Activated B cell treated with CpG ODN at 0.5 μM for 24 hours (primary cell): ENCODE measurements at regions not wholly inside any gene's neighbourhood (a gene's known extent, or its start where the extent isn't known, plus 50 kb on each side); places are given as distances from the start of the nearest gene placed in this dataset.

Experiments used
- ATAC-seq: fragments of 200-7000 bp; cut with Tn5 transposase; one replicate; pipeline ENCODE4 v1.10.0; 2021; ENCODE audit warnings: low read depth, mild to moderate bottlenecking, moderate library complexity
- CTCF ChIA-PET: fragments of 350-600 bp; sonication (Branson Sonifier 250); formaldehyde crosslinking; loops from one replicate; lab custom pipeline; 2021; ENCODE audit warnings: antibody characterized with exemption; lab: Charles Lee
- POLR2A ChIA-PET: fragments of 350-600 bp; sonication (Branson Sonifier 250); formaldehyde crosslinking; loops from one replicate; lab custom pipeline; 2021; ENCODE audit warnings: antibody characterized with exemption; lab: Charles Lee
- DNase-seq: peaks from one replicate; pipeline ENCODE4 v3.0.0; 2022
- H3K27ac Mint-ChIP-seq: one replicate; pipeline ENCODE4 v1.8.0; 2020; ENCODE audit warnings: mixed read lengths
- H3K27me3 Mint-ChIP-seq: one replicate; pipeline ENCODE4 v1.8.0; 2021; ENCODE audit warnings: mixed read lengths
- H3K36me3 Mint-ChIP-seq: one replicate; pipeline ENCODE4 v1.8.0; 2021; ENCODE audit warnings: low read depth, mixed read lengths
- H3K4me1 Mint-ChIP-seq: one replicate; pipeline ENCODE4 v1.8.0; 2021; ENCODE audit warnings: mixed read lengths
- H3K4me3 Mint-ChIP-seq: one replicate; pipeline ENCODE4 v1.8.0; 2020; ENCODE audit warnings: mild to moderate bottlenecking, mixed read lengths
- H3K9me3 Mint-ChIP-seq: one replicate; pipeline ENCODE4 v1.8.0; 2020; ENCODE audit warnings: mixed read lengths
- intact Hi-C: fragments of 100-400 bp; cut with micrococcal nuclease; formaldehyde crosslinking; loops from one replicate; pipeline ENCODE4 v1.15.1; 2024
- TF ChIP-seq, protein P1 (sequence below): fragments of 200-600 bp; IDR thresholded peaks from one replicate; pipeline ENCODE4 v1.8.0; 2022; ENCODE audit warnings: antibody characterized with exemption, mild to moderate bottlenecking

DNA sequence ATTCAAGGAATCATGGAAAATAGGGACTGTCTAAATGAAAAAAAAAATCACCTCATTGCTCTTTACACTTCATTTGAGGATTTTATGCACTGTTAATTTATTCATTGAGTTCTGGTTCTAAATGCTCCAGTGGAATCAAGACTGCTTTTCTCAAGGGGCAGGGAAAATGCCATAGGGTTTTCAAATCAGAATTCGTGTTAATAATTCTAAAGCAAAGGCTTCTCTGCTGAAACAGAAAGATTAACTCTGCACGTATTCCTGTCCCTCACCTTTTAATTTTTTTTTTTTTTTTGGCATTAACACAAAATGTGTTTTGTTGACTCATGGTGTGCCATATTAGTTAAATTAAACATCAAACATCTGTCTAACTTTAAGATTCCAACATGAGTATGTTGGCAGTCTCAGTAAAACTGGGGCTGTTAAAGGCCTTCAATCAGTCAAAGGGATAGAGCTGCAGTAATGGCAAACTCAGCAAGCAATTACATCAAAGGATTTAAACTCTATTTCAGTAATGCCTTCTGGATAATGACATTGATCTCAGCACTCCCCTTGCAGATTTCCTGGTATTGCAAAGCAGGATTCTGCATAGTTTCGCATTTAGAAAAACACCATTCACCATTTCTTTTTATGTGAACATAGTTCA is 878.1 kb downstream of the RAPGEF2 start:
- ATAC-seq = no peak
- Mint-ChIP-seq H3K4me3 (no peak overlapping the region), H3K4me1 (no peaks in the 10 kb centered on the region), H3K9me3 (no peaks in the 10 kb centered on the region), H3K27ac (no peak overlapping the region), H3K36me3 (no peaks in the 10 kb centered on the region), H3K27me3 (no peaks in the 10 kb centered on the region)
- ChIA-PET POLR2A (no interaction called here), CTCF (no interaction called here)
- intact Hi-C loops = no loop called here
- TF ChIP-seq, protein P1, sequence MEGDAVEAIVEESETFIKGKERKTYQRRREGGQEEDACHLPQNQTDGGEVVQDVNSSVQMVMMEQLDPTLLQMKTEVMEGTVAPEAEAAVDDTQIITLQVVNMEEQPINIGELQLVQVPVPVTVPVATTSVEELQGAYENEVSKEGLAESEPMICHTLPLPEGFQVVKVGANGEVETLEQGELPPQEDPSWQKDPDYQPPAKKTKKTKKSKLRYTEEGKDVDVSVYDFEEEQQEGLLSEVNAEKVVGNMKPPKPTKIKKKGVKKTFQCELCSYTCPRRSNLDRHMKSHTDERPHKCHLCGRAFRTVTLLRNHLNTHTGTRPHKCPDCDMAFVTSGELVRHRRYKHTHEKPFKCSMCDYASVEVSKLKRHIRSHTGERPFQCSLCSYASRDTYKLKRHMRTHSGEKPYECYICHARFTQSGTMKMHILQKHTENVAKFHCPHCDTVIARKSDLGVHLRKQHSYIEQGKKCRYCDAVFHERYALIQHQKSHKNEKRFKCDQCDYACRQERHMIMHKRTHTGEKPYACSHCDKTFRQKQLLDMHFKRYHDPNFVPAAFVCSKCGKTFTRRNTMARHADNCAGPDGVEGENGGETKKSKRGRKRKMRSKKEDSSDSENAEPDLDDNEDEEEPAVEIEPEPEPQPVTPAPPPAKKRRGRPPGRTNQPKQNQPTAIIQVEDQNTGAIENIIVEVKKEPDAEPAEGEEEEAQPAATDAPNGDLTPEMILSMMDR = no peak
- no peak for DNase-seq

DNA sequence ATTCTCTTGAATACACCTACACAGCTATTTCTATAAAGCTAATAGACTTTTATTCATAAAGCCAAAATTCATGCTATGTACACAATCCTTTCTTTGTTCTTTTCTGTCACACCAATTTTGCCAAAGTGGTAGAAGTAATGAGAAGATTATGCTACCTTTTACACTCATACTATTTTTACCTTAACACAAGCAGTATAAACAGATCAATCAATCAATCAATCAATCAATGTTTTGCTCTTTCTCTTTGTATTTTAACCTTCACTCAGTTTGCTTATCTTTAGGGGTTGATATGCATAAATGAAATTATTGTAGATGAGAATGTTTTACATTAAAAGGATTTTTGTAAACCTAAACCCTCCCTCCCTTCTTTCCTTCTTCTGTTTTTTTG is 878.6 kb downstream of the RAPGEF2 start:
- H3K4me3 Mint-ChIP-seq = no peak overlapping the region

DNA sequence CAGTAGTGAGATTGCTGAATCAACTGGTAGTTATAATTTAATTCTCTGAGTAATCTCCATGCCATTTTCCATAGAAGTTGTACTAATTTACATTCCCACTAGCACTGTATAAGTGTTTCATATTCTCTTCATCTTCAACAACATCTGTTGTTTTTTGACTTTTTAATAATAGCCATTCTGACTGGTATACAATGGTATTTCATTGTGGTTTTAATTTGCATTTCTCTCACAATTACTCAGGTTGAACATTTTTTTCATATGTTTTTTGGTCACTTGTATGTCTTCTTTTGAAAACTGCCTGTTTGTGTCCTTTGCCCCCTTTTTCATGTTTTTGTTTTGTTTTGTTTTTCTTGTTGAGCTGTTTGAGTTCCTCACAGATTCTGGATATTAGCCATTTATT is 880.2 kb downstream of the RAPGEF2 start:
- ATAC-seq (no peak), DNase-seq (no peak)
- Mint-ChIP-seq H3K9me3 (no peaks in the 10 kb centered on the region), H3K4me3 (no peak overlapping the region), H3K27me3 (no peaks in the 10 kb centered on the region), H3K27ac (no peak overlapping the region), H3K36me3 (no peaks in the 10 kb centered on the region), H3K4me1 (no peaks in the 10 kb centered on the region)
- intact Hi-C loops = no loop called here
- POLR2A ChIA-PET = no interaction called here
- TF ChIP-seq, protein P1 = no peak
- CTCF ChIA-PET = no interaction called here

More for the DNA sequence above, 878.6 kb downstream of the RAPGEF2 start:
- Mint-ChIP-seq H3K4me1 (no peaks in the 10 kb centered on the region), H3K9me3 (no peaks in the 10 kb centered on the region), H3K36me3 (no peaks in the 10 kb centered on the region), H3K27me3 (no peaks in the 10 kb centered on the region), H3K27ac (no peak overlapping the region)
- intact Hi-C loops = no loop called here
- TF ChIP-seq, protein P1 = no peak
- POLR2A ChIA-PET = no interaction called here
- DNase-seq (no peak), ATAC-seq (no peak)
- CTCF ChIA-PET = no interaction called here

DNA sequence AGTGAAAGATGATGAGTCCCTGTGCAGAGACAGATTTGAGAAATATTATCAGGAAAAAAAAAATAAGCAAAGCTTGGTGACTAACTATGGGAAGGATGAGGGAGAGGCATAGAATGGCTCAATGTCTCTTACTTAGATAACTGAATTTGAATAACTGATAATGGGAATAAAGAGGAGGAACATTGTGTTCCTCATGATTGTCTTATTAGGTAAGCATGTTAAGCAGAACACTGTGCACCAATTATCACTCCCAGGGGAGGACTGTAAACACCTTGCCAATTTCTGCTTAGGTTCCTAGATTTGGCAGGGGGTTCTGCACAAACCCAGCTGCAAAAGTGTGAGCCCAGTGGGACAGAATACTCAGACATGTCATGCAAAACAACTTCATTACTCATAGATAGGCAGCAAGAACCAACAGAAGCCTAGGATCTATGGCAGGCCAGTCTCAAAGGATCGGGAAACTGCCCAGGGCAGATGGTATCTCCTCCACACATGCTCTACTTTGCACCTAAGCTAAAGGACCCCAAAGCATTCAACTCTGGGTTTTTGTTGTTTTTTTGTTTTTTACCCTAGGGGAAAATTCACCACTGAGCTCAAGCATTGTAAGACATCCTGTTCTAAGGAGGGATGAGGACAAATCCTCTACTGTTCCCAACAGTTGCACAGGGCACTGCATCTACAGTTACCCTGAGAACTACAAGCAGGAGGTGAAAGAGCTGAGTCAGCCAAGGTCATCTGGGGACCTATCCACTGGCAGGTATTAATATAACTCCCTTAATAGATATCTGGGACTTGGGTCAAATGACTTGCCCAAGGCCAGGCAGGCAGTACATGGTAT is 907.0 kb downstream of the RAPGEF2 start:
- ATAC-seq = no peak
- H3K27me3 Mint-ChIP-seq = no peaks in the 10 kb centered on the region
- peaks cover 19% of the 10 kb centered on the region for H3K9me3 Mint-ChIP-seq
- ChIA-PET CTCF (no interaction called here), POLR2A (no interaction called here)
- H3K4me1 Mint-ChIP-seq = no peaks in the 10 kb centered on the region
- intact Hi-C loops = no loop called here
- H3K4me3 Mint-ChIP-seq = no peak overlapping the region
- TF ChIP-seq, protein P1 = no peak
- DNase-seq = no peak
- H3K36me3 Mint-ChIP-seq = no peaks in the 10 kb centered on the region
- H3K27ac Mint-ChIP-seq = no peak overlapping the region

DNA sequence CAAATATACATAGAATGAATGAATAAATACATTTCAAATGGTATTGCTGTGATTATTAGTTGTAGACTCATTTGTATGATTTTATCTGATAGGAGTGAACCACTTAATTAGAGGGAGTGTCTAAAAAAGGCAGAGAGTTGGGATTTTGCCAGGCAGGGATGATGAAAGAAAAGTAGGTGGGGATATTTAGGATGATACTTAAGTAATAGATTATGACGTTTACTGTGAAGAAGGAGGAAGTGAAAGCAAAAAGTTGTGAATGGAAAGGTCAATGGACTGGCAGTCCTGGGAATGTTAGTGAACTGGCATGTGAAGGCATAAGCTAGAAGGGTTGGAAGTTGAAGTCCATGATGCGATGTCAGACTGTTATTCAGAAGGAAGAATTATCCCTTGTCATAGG is 917.1 kb downstream of the RAPGEF2 start:
- H3K9me3 Mint-ChIP-seq = peaks cover 9% of the 10 kb centered on the region
- intact Hi-C loops = no loop called here
- ChIA-PET CTCF (no interaction called here), POLR2A (no interaction called here)
- H3K27ac Mint-ChIP-seq = no peak overlapping the region
- DNase-seq (no peak), ATAC-seq (no peak)
- H3K4me1 Mint-ChIP-seq = no peaks in the 10 kb centered on the region
- no peaks in the 10 kb centered on the region for H3K36me3 Mint-ChIP-seq
- H3K27me3 Mint-ChIP-seq = no peaks in the 10 kb centered on the region
- TF ChIP-seq, protein P1 = no peak
- H3K4me3 Mint-ChIP-seq = no peak overlapping the region
